HuH-7 (cell line): ENCODE measurements at regions not wholly inside any gene's neighbourhood (a gene's known extent, or its start where the extent isn't known, plus 50 kb on each side); places are given as distances from the start of the nearest gene placed in this dataset.

Source experiments
- DNase-seq: peaks from one replicate; pipeline ENCODE4 v3.0.0; 2011; ENCODE audit warnings: low spot score

DNA sequence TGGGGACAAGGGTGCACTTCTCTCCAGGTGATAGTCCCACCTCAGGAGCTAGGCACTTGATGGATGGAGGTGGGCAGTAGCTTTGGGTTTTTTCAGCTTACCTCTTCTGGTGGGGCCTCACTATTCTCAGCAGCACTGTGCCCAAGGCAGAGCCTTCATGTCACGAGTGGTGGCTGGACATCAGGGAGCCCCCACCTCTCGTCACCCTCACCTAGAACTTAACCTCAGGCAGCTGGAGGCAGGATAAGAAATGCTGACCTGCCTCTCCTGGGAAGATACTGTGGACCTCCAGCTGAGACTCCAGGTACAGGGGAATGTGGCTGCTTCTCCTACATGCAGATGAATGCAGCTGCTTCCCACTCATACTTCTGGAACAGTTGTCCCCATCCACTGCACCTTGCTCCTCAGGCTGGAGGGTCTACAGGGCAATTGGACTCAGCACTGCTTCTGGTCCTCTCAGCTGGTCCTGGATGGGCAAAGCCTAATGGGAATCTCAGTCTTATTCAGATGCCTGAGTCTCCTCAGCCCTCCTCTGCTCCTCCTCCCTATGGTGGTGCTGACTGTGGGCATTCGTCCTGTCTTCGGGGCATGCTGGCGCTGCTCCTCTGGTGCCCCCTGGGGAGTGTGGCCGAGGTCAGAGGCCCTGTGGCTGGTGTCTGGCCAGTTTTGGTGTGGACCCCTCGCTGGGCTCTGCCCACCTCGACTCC is 129.9 kb downstream of the KLF13 start:
- no peak for DNase-seq

DNA sequence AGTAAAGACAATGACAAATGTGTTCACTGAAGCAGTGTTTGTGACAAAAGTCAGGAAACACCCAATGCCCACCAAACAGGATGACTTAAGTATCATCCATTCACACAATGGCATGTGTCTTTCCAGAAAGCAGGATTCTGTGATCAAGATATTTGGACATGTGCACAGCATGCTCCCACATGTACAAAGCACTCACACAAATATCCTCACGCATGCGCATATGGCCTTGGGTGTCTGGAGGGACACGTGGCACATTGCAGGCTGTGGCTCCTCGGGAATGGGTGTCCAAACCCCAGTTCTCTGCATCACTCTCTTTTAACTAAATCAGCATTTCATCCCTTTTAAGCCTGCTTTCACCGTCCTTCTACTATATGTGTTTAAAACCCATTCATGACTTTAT is 130.5 kb downstream of the KLF13 start:
- no peak for DNase-seq

DNA sequence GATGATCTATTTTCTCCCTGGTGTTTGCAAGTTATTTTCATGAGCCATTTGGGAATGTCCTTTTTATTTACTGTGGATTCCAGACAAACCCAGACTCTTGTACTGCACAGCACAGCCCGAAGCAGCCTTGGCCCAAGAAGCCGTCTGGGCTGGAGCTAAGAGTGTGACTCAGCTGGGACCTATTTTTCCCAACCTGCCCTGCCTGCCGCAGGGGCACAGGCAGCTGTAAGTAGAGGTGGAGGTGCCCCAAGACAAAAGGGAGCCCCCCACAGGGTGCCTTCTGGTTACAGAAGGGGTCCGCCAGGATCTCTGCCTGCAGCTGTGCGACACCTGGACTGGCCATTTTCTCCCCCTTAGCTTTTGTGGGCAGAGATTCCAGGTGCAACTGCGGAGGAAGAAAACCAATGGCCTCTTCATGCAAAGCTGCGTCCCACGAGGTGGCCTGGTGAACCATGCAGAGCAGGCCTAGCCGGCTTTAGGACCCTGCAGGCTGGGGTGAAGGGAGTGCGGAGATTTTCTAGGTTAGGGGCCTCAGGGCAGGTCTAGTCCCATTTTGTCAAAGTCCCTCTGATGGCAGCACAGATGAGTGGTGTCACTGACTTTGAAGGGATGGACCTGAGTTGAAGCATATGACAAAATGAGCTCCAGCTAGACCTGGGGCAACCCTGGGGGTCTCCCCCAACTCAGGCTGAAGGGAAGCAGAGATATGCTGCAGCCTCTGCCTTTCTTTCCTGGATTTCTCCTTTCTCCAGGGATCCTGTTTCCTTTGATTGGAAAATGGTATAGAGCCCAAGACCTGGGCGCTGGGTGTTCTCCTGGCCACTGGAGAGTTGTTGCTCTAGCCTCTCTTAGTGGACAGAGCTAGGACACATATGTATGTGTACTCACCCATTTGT is 131.2 kb downstream of the KLF13 start:
- no peak for DNase-seq

DNA sequence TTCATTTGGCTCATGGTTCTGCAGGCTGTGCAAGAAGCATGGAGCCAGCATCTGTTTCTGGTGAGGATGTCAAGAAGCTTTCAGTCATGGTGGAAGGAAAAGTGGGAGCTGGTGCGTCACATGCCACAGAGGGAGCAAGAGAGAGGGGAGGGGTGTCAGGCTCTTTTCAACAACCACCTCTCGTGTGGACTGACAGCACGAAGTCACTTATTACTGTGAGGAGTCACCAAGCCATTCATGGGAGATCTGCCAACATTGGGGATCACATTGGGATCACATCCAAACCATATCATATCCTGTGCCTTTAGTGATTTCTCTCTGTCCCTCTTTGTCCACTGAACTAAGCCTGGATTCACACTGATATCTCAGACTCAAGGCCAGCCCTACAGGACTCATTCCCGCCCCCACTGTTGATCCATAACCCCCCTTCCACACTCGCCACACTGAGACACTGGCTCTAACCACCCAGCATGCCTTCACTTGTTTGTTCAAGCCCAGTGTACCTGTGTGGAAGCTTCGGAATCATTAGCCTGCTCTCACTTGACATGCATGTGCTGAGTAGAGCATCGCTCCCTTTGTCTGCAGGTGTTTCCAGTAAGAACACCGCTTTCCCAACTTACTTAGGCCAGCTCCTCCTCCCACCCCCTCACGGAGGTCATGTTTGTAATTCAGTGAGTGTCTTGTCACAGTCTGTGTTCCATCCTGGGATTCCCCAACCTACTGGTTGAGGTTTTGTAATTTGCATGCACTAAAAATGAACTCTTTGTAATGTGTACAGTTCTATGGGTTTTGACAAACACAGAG is 132.2 kb downstream of the KLF13 start:
- DNase-seq = no peak

DNA sequence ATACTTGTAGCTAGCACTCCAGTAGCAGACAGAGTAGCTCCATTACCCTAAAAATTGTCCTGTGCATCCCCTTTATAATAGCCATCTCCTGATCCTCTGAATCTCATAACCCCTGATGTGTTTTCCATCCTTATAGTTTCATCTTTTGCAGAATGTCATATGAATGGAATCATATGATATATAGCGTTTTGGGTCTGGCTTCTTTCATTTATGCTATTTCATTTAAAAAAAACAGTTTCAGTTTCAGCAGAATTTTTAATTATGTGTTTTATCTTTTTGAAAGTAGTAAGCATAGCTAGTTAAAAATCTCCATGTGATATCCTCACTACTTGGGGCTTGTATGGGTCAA is 132.7 kb downstream of the KLF13 start:
- DNase-seq = no peak

DNA sequence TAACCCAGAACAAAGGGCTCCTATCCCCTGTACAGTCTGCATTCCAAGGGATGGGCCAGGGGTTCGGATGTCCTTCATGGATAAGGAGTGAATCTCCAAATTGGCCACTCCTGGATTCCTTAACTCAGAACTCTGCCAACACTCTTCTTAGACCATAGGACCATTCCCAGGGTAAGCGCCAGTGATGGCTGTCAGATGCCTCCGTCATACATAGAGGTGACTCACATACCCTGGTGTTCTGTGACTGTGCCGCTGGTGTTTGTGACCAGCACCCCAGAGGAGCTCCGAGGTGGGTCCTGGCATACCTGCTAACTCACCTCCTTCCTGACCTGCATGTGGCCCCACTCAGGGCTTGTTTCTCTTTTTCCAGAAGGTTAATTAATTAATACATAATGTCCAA is 134.7 kb downstream of the KLF13 start:
- no peak for DNase-seq

DNA sequence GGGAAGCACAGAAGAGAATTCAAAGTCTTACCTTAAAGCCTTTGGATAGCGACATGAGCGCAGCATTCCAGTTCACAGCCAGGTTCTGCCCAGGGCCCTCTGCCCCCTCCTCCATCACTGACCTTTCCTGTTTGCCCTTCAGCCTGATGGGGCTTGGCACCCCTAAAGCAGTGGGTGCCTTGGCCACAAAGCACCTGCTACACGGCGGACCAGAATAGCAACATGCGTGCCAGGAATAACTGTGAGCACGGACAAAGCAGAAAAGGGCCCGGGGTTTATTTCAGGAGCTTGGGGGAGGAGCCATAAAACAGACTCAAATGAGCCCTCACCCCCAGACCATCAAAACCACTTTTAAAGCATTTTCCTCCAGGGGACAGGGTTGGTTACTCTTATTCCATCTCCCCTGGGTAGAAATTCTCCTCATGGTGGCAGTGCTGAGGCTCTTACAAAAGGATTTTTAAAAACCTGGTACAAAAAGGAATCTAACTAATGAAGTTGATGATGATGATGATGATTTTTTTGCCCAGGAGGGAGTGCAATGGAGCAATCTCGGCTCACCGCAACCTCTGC is 135.4 kb downstream of the KLF13 start:
- no peak for DNase-seq

DNA sequence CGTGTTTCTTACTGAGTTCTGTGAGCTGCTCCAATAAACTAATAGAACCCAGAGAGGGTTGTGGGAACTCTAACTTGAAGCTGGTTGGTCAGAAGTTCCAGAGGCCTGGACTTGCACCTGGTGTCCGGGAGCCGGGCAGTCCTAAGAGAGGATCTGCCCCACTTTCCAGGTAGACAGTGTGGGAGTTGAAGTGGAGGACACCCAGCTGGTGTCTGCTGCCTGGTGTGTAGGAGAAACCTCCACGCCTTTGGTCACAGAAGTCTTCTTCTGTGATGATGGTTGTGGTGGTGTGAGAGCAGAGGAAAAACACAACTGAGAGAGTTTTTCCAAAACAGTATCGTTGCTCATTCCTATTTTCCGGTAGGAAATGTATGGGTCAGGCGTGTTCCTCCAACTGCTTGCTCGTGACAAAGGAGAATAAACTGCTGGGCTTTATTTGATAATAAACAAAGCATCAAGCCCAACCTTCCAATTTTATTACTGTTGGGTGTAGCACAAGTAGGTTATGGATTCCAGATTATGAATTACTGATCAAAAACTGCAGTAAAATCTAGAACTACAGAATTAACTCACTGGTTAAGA is 137.0 kb downstream of the KLF13 start:
- no peak for DNase-seq

DNA sequence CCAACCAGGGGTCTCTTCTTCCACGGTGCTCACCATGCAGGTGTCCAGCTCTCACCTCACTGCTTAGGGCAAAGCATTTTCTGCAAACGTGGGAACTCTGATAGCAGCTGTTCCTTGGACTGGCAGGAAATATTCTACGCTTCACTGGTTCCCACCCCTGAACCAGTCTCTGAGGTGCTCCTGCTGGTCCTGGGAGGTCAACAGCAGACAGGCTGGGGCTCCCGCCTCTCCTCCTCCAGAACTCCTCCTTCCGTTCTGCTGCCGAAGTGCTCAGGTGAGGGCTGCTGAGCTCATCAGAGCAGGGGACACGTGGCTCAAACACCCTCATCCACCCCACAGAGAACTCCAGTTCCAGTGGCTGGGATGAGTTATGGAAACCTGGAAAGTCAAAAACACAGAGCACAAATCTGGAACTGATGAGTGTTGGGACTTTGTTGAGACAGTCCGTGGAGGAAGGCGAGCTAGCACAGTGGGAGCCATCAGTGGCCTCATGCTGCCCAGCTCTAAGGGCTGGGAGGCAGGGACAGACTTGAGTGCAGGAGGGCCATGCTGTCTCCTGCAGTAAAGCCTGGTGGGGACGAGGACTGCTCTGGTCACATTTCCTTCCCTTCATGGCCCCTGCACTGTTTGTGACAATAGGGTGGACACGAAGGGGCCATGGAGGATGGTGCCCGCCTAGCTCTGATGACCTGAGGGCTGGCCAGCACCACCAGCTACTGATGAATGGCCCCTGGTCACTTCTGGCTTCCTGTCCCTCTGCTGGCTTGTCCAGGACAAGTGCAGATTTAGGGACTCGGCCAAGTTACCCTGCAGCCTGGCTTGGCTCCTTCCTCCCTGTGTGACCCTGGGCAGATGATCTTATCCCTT is 137.8 kb downstream of the KLF13 start:
- no peak for DNase-seq

DNA sequence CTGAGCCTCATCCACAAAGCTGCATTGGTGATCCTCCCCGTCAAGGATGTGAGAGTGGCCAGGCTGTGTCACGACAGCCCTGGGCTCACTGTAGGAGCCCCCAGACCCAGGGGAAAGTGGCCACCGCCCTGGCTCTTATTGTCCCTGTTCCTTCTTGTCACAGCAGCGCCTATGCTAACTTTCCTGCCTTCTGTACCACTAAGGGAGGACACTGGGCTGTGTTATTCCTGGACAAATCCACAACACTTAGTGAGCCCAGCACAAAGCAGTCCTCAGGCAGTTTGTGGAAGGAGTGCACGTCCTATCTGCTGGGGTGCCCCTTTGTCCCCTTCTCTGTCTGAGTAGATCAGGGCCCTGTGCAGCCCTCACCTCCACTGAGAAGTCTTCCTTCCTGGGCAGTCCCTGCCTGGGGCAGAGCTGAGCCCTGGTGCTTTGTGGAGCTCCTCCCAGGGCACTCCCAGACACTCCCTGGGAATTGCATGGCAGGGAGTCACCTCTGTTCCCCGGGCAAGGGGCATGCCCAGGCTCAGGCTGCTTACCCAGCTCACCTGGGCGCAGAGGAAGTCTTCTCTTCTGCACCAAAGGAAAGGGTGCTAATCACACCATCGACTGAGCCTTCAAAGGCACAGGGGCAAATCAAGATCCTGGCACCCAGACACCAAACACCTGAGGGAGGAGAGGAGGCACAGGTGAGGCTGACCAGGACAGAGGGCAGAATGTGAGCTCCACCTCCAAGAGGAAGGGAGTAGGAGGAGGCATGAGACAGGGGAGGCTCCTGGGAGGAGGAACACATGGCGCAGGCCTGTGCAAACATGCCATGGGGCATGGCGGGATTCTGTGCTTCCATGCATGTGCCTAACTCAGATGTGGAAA is 138.7 kb downstream of the KLF13 start:
- DNase-seq = no peak

DNA sequence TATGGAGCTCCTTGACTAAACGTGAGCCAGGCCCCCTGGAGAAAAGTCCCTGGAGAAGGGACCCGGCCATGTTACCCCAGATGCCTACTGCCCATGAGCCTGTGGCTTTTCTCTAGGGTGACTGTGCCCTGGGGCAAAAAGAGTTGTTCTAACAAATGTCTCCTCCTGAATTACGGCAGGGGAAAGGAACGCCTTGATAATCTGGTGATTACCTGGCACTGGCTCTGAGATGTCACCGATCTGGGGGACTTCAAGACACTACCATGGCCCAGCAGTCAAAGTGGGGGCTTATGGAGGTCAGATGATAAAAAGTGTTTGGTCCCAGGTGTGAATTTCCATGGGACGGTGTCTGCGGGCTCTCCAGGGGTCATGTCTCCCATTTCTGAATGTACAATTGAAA is 140.7 kb downstream of the KLF13 start:
- DNase-seq = no peak

DNA sequence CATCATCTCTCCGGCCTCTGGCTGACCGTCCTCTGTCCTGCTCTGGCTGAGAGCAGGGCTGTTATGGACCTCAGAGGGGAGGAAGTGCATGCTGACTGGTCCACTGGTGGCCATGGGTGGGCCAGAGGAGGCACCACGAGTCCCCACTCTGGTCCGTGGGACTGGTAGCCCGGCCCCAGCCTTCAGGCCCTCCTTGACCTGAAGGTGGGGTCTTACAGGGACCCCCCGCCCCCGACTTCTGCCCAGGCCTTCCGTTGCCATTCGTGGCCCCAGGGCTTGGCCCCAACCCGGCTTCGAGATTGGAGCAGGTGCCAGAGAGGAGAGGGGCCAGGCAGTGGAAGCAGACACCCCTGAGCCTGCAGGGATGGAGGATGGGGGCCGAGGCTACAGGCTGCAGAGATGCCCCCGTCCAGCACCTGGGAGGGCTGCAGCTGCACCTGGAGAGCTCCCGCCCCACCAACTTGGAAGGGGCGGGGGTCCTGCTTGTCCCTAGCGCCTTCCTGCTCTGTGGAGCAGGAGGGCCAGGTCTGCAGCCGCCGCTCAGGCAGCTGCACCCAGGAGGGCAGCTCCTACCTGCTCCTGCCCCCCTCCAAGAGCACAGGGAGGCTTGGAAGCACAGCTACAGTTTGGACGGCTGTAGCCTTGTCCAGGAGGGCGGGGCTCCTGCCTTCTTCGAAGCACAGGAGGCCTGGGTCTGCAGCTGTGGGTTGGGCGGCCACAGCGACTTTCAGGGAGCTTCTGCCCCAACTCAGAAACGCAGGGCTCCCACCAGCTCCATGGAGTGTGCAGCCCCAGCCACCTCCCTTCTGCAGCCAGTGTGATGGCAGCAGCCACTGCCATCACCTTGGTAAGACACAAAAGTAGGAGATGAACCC is 142.5 kb downstream of the KLF13 start:
- DNase-seq = no peak

DNA sequence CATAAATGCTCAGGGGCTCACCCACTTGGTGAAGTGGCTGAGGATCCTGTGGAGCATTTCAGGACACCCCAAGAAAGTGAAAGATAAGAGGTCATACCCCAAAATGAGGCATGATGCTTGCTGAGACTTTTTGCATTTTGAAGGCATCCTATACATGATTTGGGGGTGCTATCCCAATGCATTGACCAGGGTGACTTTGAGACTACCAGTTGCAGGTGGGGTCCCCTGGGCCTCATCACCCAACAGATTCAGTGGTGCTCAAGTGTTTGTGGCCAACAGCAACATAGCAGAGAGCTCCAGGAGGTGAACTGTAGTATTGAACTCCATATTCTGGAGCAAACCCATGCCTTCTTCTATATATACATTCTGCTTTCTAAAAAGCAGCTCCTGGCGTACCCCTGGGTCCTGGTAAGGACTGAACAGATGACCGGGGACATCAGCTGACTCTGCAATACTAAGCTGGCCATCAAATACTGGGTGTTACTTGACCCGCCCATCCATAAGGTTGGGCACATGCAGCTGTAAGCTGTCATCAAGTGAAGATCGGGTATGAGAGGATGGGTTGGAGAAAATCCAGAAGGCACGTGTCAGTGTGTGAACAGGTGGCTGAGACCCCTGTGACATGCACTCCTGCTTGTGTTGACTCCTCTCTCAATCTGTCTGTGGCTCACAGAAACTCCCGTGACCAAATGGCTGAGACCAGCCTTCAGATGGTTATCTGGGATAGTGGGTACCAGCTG is 143.3 kb downstream of the KLF13 start:
- DNase-seq = no peak

DNA sequence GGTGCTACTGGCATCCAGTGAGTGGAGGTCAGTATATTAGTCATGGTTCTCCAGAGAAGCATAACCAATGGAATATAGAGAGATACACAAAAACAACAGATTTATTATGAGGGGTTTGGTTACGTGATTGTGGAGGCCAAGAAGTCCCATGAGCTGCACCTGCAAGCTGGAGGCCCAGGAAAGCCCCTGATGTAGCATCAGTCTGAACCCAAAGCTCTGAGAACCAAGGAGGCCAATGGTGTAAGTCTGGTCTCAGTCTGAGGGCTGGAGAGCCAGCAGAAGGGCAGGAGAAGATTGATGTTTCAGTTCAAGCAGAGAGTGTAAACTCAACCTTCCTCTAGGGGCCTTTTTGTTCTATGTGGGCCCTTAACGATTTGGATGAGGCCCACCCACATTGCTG is 144.1 kb downstream of the KLF13 start:
- no peak for DNase-seq

DNA sequence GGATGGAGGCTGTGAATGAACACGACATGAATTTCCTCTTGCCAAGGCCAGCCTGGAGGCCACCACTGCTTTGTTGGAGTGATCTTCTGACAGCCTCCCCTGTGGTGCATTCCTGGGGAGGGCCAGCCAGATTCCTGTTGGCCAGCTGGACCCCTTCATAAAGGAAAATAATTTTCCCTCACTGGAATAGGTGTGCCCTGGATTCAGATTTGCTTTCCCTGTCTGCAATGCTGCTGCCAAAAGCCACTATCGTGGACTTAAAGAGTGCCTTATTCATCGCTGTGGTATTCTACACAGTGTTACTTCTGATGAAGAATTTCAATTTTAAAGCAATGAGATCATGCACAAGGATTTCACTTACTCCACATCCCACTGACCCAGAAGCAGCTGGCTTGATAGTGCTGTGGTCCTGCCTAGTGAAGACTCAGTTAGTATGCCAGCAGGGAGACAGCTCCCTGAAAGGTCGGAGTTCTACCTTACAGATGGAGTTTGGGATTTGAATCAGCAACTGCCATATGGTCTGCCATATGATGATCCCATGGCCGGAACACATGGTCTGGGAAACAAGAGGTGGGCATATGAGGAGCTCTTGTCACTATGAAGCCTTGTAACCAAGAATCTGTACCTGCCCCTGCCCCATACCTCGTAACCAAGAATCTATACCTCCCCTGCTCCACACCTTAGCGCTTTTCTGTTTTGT is 145.2 kb downstream of the KLF13 start:
- DNase-seq = no peak

DNA sequence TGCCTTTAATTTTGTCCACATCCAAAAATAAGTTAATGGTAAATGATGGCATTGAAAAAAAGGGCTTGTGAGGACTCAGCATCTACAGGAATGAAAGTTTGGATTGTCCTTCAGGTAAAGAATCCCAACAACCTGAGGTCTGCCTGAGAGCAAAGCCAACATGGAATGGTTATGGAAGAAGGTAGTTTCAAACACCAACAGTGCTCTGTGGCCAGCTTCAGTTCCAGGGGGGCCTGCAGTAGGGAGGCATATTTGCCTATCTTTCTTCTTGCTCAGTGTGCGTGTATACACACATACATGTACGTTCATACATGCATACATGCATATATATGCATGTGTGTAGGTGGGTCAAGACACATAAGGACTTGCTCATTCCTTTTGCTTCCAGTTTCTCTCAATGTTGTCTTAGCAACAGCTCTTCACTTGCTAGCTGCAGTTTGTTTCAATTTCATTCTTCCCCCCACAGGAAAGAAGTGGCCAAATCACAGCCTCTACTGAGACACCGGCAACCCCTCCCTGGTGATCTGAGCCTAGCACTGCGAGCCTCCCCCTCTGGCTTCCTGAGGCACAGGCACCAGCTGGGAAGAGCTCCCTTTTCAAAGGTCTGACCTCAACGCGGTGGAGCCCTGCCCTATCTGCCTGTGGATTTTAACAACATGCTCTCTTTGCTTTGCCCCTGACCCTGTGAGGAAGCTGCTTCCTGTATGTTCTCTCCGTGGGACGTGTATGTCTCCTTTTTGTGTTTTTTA is 146.2 kb downstream of the KLF13 start:
- DNase-seq = no peak
